Adrenal gland (tissue), 5 donors: ENCODE measurements at regions not wholly inside any gene's neighbourhood (a gene's known extent, or its start where the extent isn't known, plus 50 kb on each side); places are given as distances from the start of the nearest gene placed in this dataset.

Experiments
- POLR2A ChIP-seq, 2 donors: fragments of 450-650 bp; IDR thresholded peaks; one replicate each; pipeline ENCODE4 v1.6.1; 2017; ENCODE audit warnings: antibody characterized with exemption in 2 of 2, mild to moderate bottlenecking in 2 of 2, moderate library complexity in 1 of 2
- TF ChIP-seq, protein P1 (sequence below), 6 experiments: fragments of 450-650 bp in 4 of 6; fragments of 200-600 bp in 2 of 6; sonication (generic) in 1 of 6; IDR thresholded peaks; 1 replicate in 5 of 6; 2 replicates in 1 of 6; pipeline versions ENCODE4 v1.5.1 to v1.8.0; 2016 to 2021; ENCODE audit warnings: antibody characterized with exemption in 6 of 6, mild to moderate bottlenecking in 2 of 6, moderate library complexity in 1 of 6
- donor health status: DM: no; HTN: no; CAD: no.

DNA sequence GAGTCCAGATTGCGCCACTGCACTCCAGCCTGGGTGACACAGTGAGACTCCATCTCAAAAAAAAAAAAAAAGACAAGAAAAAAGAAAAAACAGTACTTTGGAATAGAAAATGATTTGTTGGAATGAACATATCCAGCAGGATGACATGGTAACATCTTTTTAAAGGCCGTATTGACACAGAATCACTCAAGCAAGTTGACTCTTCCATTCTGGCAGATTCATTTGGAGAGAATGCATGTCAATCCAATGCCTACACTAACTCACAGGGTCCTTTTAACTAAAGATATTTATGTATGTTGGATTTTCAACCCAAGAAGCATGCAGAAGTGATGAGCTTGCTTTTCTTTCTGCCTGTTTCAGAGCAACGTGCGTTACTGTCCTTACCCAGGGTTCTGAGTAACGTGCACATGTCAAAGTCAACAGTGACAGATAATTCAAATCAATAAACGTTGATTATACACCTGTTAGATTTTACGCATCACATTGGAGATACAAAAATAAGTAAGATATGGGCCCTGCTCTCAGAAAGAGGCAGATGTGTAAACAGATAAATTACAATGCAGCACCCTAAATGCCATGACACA lies 77.1 kb upstream of the FNDC3B start:
- TF ChIP-seq POLR2A (IDR thresholded peaks at IDR 0.05): no peak
- TF ChIP-seq, protein P1, sequence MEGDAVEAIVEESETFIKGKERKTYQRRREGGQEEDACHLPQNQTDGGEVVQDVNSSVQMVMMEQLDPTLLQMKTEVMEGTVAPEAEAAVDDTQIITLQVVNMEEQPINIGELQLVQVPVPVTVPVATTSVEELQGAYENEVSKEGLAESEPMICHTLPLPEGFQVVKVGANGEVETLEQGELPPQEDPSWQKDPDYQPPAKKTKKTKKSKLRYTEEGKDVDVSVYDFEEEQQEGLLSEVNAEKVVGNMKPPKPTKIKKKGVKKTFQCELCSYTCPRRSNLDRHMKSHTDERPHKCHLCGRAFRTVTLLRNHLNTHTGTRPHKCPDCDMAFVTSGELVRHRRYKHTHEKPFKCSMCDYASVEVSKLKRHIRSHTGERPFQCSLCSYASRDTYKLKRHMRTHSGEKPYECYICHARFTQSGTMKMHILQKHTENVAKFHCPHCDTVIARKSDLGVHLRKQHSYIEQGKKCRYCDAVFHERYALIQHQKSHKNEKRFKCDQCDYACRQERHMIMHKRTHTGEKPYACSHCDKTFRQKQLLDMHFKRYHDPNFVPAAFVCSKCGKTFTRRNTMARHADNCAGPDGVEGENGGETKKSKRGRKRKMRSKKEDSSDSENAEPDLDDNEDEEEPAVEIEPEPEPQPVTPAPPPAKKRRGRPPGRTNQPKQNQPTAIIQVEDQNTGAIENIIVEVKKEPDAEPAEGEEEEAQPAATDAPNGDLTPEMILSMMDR (IDR thresholded peaks at IDR 0.05): no peak
